NOMO-1 treated with dmso at 0.1 percent for 144 hours (cell line): ENCODE measurements at regions not wholly inside any gene's neighbourhood (a gene's known extent, or its start where the extent isn't known, plus 50 kb on each side); places are given as distances from the start of the nearest gene placed in this dataset.
"Not testable (repeated sequence)": the region's sequence is repeated elsewhere in the genome, so short reads cannot be mapped to it uniquely, and the experiment has no call there.

Experiments
- DNase-seq: peaks from one replicate; lab custom pipeline; 2025; ENCODE audit not compliant: unreplicated experiment; lab: John Stamatoyannopoulos, UW

- DNase-seq = no peak
Observed at GRCh38 chr12:30364822-30365221, 330.8 kb downstream of the IPO8 start.

GRCh38 chr12:30361145-30361544 is 334.5 kb downstream of the IPO8 start:
- no peak for DNase-seq

- DNase-seq = no peak
Observed at GRCh38 chr12:30358671-30359070, 337.0 kb downstream of the IPO8 start.

GRCh38 chr12:30357766-30358490 is 337.7 kb downstream of the IPO8 start:
- no peak for DNase-seq

- no peak for DNase-seq
Observed at GRCh38 chr12:30345744-30346471, 349.8 kb downstream of the IPO8 start.

- DNase-seq = no peak
Observed at GRCh38 chr12:30330565-30330964, 365.1 kb downstream of the IPO8 start.

- no peak for DNase-seq
Observed at GRCh38 chr12:30329281-30329680, 366.4 kb downstream of the IPO8 start.

- no peak for DNase-seq
Observed at GRCh38 chr12:30323008-30323407, 372.7 kb downstream of the IPO8 start.

- no peak for DNase-seq
Observed at GRCh38 chr12:30320561-30320960, 375.1 kb downstream of the IPO8 start.

- DNase-seq = no peak
Observed at GRCh38 chr12:30314506-30315100, 381.1 kb downstream of the IPO8 start.

GRCh38 chr12:30308010-30308717 is 387.5 kb downstream of the IPO8 start:
- no peak for DNase-seq

- no peak for DNase-seq
Observed at GRCh38 chr12:30304528-30304927, 391.1 kb downstream of the IPO8 start.

GRCh38 chr12:30301291-30301690 is 394.4 kb downstream of the IPO8 start:
- DNase-seq = no peak

- DNase-seq = no peak
Observed at GRCh38 chr12:30296486-30296885, 399.2 kb downstream of the IPO8 start.

- no peak for DNase-seq
Observed at GRCh38 chr12:30286345-30286926, 409.2 kb downstream of the IPO8 start.

- no peak for DNase-seq
Observed at GRCh38 chr12:30278401-30278800, 417.3 kb downstream of the IPO8 start.

- not testable (repeated sequence) for DNase-seq
Observed at GRCh38 chr12:30272515-30272914, 423.2 kb downstream of the IPO8 start.

- DNase-seq = no peak
Observed at GRCh38 chr12:30269496-30269895, 426.2 kb downstream of the IPO8 start.

GRCh38 chr12:30268041-30268440 is 427.6 kb downstream of the IPO8 start:
- no peak for DNase-seq

GRCh38 chr12:30263434-30263833 is 432.2 kb downstream of the IPO8 start:
- no peak for DNase-seq

GRCh38 chr12:30257618-30258017 is 438.1 kb downstream of the IPO8 start:
- DNase-seq = no peak
